ENCODE measurements at regions not wholly inside any gene's neighbourhood (a gene's known extent, or its start where the extent isn't known, plus 50 kb on each side); places are given as distances from the start of the nearest gene placed in this dataset.

GRCh38 chr12:30378307-30378706, 317.4 kb downstream of the IPO8 start:
- ATAC-seq (ENCODE audit: low FRiP score) (no peak), DNase-seq (ENCODE audit: low spot score) (no peak)
- no peak for TF ChIP-seq CTCF (IDR thresholded peaks at IDR 0.05)

DNA sequence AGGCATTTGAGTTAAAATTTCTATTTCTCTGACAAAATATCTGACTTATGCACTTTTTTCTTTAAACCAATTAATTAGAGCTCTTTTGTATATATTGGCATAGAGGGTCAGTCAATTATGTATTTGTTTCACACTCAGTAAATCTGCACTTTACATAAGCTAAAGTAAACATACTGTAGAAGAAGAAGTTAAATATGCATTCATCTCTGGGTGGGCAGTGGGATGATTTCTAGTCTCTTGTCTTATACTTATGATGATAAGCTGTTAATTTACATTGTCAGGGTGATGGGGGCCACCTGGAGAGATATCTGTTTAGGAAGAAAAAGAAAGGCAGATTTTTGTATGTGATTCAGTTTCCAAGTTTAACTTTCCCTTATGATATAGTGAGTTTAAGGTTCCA, 330.8 kb downstream of the IPO8 start:
- no peak for TF ChIP-seq CTCF (IDR thresholded peaks at IDR 0.05)
- ATAC-seq (ENCODE audit: low FRiP score), result no peak
- DNase-seq (ENCODE audit: low spot score), result no peak

DNA sequence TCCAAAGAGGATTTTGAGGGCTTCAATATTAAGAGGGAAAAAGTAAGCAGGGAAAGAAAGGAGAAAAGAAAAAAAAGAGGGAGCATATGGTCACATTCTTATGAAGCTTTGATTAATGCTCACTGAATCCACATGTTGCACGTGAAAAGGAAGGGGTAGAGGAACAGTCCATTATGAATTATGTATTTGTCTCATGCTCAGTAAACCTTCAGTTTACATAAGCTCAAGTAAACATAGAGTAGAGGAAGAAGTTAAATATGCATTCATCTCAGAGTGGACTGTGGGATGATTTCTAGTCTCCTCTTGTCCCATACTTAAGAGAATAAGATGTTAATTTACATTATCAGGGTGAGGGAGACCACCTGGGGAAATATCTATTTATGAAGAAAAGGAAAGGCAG, 334.5 kb downstream of the IPO8 start:
- ATAC-seq (ENCODE audit: low FRiP score), result no peak
- TF ChIP-seq CTCF (IDR thresholded peaks at IDR 0.05), result no peak
- no peak for DNase-seq (ENCODE audit: low spot score)

DNA sequence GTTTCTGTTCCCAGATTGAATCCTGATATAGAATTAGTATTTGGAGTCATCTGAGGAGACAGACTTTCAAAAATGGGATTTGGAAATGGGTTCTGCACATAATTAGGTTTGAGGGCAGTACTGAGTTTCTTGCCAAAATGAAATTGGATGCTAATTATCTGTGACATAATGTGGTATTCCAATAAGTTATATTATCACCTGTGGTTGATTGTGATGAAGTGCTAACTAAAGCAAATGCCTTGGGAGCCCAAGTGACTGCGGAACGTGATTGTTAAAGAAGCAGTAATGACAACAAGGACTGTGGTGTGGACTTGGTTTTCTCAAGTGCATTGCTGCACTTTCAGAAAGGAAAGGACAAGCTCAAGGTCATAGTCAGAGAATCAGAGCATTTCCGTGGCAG, 337.0 kb downstream of the IPO8 start:
- TF ChIP-seq CTCF (IDR thresholded peaks at IDR 0.05), result no peak
- ATAC-seq (ENCODE audit: low FRiP score), result no peak
- no peak for DNase-seq (ENCODE audit: low spot score)

DNA sequence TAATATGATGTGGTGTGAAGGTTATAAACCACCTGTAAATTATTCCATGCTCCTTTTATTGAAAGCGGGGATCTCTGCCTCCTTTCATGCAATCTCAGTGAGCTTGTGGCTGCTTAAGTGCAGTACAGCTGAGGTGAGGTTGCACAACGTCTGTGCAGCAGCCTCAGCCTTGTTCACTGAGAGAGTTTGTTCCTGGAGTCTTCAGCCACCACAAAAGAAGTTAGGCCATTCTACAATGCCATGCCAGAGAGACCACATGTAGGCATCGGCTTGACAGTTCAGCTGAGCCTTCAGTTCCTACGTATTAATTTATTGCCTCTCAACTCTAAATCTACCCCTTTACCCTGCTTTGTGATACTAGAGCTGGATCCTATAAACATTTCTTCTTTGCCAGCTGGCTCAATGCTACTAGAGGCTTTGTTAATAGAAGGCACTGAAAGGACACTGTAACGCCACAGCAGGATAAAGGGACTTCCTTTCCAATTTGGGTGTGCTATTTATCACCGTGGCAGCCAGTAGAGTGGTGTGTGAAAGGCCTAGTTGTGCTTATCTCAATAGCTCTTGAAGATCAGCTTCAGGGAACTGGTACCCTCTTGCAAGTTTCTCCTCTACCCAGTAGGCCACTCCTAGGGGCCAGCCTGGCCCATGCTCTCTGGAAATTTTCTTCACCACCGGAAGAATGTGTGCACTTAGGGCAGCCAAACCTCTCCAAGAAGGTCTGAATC, 337.7 kb downstream of the IPO8 start:
- no peak for TF ChIP-seq CTCF (IDR thresholded peaks at IDR 0.05)
- ATAC-seq (ENCODE audit: low FRiP score), result no peak
- no peak for DNase-seq (ENCODE audit: low spot score)

DNA sequence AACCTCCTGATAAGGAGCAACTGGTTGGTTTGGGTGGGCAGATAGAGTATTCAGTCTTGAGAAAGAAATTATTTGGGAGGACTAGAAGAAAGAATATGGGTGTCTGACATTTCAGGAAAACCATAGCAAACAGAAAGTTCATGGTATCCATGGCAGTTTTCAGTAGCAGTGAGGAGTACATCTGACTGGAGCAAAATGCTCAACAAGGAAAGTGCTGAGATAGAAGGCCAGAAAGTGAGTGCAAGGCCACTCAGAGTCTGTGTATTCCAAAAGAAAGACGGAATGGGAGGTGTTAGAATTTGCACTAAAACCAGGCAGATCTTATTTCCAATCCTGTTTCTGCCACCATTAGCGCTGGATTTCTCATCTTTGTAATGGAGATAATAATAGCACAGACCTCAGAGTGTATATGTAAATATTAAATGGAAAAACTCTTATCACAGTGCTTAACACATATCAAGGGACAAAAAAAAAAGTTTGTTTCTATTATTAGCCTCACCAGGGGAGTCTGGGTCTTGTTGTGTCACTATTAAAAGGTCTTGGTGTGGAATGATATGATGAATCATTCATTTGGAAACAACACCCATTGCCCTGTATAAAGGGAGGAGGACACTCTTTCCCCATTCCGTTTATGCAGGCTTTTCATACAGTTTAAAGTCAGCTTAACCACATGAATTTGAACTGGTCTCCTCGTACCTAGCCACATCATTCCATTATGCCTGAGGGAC, 349.8 kb downstream of the IPO8 start:
- TF ChIP-seq CTCF (IDR thresholded peaks at IDR 0.05), result no peak
- no peak for DNase-seq (ENCODE audit: low spot score)
- no peak for ATAC-seq (ENCODE audit: low FRiP score)

- no peak for TF ChIP-seq CTCF (IDR thresholded peaks at IDR 0.05)
- DNase-seq (ENCODE audit: low spot score) (no peak), ATAC-seq (ENCODE audit: low FRiP score) (no peak)
These were observed 365.1 kb downstream of the IPO8 start for GRCh38 chr12:30330565-30330964.

Data from omental fat pad (tissue), 3 donors.